ENCODE measurements at regions not wholly inside any gene's neighbourhood (a gene's known extent, or its start where the extent isn't known, plus 50 kb on each side); places are given as distances from the start of the nearest gene placed in this dataset.
"Not testable (repeated sequence)": the region's sequence is repeated elsewhere in the genome, so short reads cannot be mapped to it uniquely, and the experiment has no call there.

- H3K27me3 ChIP-seq (ENCODE audit: control insufficient read depth in 5 of 5, insufficient read depth in 4 of 5, low read length in 5 of 5): no peaks in the 10 kb centered on the region
- no peak overlapping the region for H3K9ac ChIP-seq (ENCODE audit: low read length in 5 of 5)
- no peaks in the 10 kb centered on the region for H3K36me3 ChIP-seq (ENCODE audit: control insufficient read depth in 5 of 5, insufficient read depth in 5 of 5, low read length in 5 of 5)
- no peak overlapping the region for H3K4me3 ChIP-seq (ENCODE audit: low read depth in 1 of 5, low read length in 5 of 5)
- H3K27ac ChIP-seq (ENCODE audit: low read depth, low read length): no peak overlapping the region
- H3K4me1 ChIP-seq (ENCODE audit: control insufficient read depth in 5 of 5, insufficient read depth in 5 of 5, low read length in 5 of 5): peaks cover 0 to 11% (median 0%) of the 10 kb centered on the region in 5 donors
- no peaks in the 10 kb centered on the region for H3K9me3 ChIP-seq (ENCODE audit: control insufficient read depth in 5 of 5, low read length in 5 of 5)
Measured at GRCh38 chr3:98697225-98697624, 65.9 kb upstream of the ST3GAL6 start.

- Histone ChIP-seq H3K4me3 (ENCODE audit: low read depth in 1 of 5, low read length in 5 of 5) (no peak overlapping the region), H3K9ac (ENCODE audit: low read length in 5 of 5) (no peak overlapping the region), H3K27ac (ENCODE audit: low read depth, low read length) (no peak overlapping the region), H3K4me1 (ENCODE audit: control insufficient read depth in 5 of 5, insufficient read depth in 5 of 5, low read length in 5 of 5) (no peaks in the 10 kb centered on the region), H3K36me3 (ENCODE audit: control insufficient read depth in 5 of 5, insufficient read depth in 5 of 5, low read length in 5 of 5) (no peaks in the 10 kb centered on the region), H3K9me3 (ENCODE audit: control insufficient read depth in 5 of 5, low read length in 5 of 5) (no peaks in the 10 kb centered on the region), H3K27me3 (ENCODE audit: control insufficient read depth in 5 of 5, insufficient read depth in 4 of 5, low read length in 5 of 5) (no peaks in the 10 kb centered on the region)
Measured at GRCh38 chr3:98699132-98699531, 64.0 kb upstream of the ST3GAL6 start.

- no peak overlapping the region for H3K27ac ChIP-seq (ENCODE audit: low read depth, low read length)
- H3K4me1 ChIP-seq (ENCODE audit: control insufficient read depth in 5 of 5, insufficient read depth in 5 of 5, low read length in 5 of 5): peaks cover 0 to 8% (median 3%) of the 10 kb centered on the region in 5 donors
- no peaks in the 10 kb centered on the region for H3K36me3 ChIP-seq (ENCODE audit: control insufficient read depth in 5 of 5, insufficient read depth in 5 of 5, low read length in 5 of 5)
- H3K9ac ChIP-seq (ENCODE audit: low read length in 5 of 5): no peak overlapping the region
- no peak overlapping the region for H3K4me3 ChIP-seq (ENCODE audit: low read depth in 1 of 5, low read length in 5 of 5)
- no peaks in the 10 kb centered on the region for H3K9me3 ChIP-seq (ENCODE audit: control insufficient read depth in 5 of 5, low read length in 5 of 5)
- H3K27me3 ChIP-seq (ENCODE audit: control insufficient read depth in 5 of 5, insufficient read depth in 4 of 5, low read length in 5 of 5): no peaks in the 10 kb centered on the region
Measured at GRCh38 chr3:98701071-98701675, 62.0 kb upstream of the ST3GAL6 start.

GRCh38 chr3:98702166-98702565, 61.0 kb upstream of the ST3GAL6 start:
- Histone ChIP-seq H3K27me3 (ENCODE audit: control insufficient read depth in 5 of 5, insufficient read depth in 4 of 5, low read length in 5 of 5) (no peaks in the 10 kb centered on the region), H3K4me1 (ENCODE audit: control insufficient read depth in 5 of 5, insufficient read depth in 5 of 5, low read length in 5 of 5) (peaks cover 0 to 8% (median 3%) of the 10 kb centered on the region in 5 donors), H3K4me3 (ENCODE audit: low read depth in 1 of 5, low read length in 5 of 5) (no peak overlapping the region), H3K27ac (ENCODE audit: low read depth, low read length) (no peak overlapping the region), H3K36me3 (ENCODE audit: control insufficient read depth in 5 of 5, insufficient read depth in 5 of 5, low read length in 5 of 5) (no peaks in the 10 kb centered on the region), H3K9ac (ENCODE audit: low read length in 5 of 5) (no peak overlapping the region), H3K9me3 (ENCODE audit: control insufficient read depth in 5 of 5, low read length in 5 of 5) (no peaks in the 10 kb centered on the region)

- Histone ChIP-seq H3K4me3 (ENCODE audit: low read depth in 1 of 5, low read length in 5 of 5) (no peak overlapping the region), H3K9me3 (ENCODE audit: control insufficient read depth in 5 of 5, low read length in 5 of 5) (no peaks in the 10 kb centered on the region), H3K9ac (ENCODE audit: low read length in 5 of 5) (no peak overlapping the region), H3K27me3 (ENCODE audit: control insufficient read depth in 5 of 5, insufficient read depth in 4 of 5, low read length in 5 of 5) (no peaks in the 10 kb centered on the region), H3K36me3 (ENCODE audit: control insufficient read depth in 5 of 5, insufficient read depth in 5 of 5, low read length in 5 of 5) (no peaks in the 10 kb centered on the region), H3K4me1 (ENCODE audit: control insufficient read depth in 5 of 5, insufficient read depth in 5 of 5, low read length in 5 of 5) (peaks cover 0 to 21% (median 11%) of the 10 kb centered on the region in 5 donors), H3K27ac (ENCODE audit: low read depth, low read length) (no peak overlapping the region)
Measured at GRCh38 chr3:98705212-98705611, 57.9 kb upstream of the ST3GAL6 start.

- Histone ChIP-seq H3K4me3 (ENCODE audit: low read depth in 1 of 5, low read length in 5 of 5) (no peak overlapping the region), H3K36me3 (ENCODE audit: control insufficient read depth in 5 of 5, insufficient read depth in 5 of 5, low read length in 5 of 5) (no peaks in the 10 kb centered on the region), H3K27ac (ENCODE audit: low read depth, low read length) (no peak overlapping the region), H3K27me3 (ENCODE audit: control insufficient read depth in 5 of 5, insufficient read depth in 4 of 5, low read length in 5 of 5) (no peaks in the 10 kb centered on the region), H3K9ac (ENCODE audit: low read length in 5 of 5) (no peak overlapping the region), H3K9me3 (ENCODE audit: control insufficient read depth in 5 of 5, low read length in 5 of 5) (no peaks in the 10 kb centered on the region), H3K4me1 (ENCODE audit: control insufficient read depth in 5 of 5, insufficient read depth in 5 of 5, low read length in 5 of 5) (peaks cover 0 to 23% (median 15%) of the 10 kb centered on the region in 5 donors)
Measured at GRCh38 chr3:98705694-98706093, 57.4 kb upstream of the ST3GAL6 start.

- H3K4me1 ChIP-seq (ENCODE audit: control insufficient read depth in 5 of 5, insufficient read depth in 5 of 5, low read length in 5 of 5): peaks cover 0 to 23% (median 15%) of the 10 kb centered on the region in 5 donors
- H3K27ac ChIP-seq (ENCODE audit: low read depth, low read length); H3K9me3 ChIP-seq (ENCODE audit: control insufficient read depth in 5 of 5, low read length in 5 of 5); H3K4me3 ChIP-seq (ENCODE audit: low read depth in 1 of 5, low read length in 5 of 5); H3K27me3 ChIP-seq (ENCODE audit: control insufficient read depth in 5 of 5, insufficient read depth in 4 of 5, low read length in 5 of 5); H3K9ac ChIP-seq (ENCODE audit: low read length in 5 of 5); H3K36me3 ChIP-seq (ENCODE audit: control insufficient read depth in 5 of 5, insufficient read depth in 5 of 5, low read length in 5 of 5): not testable (repeated sequence)
Measured at GRCh38 chr3:98708681-98709080, 54.5 kb upstream of the ST3GAL6 start.

- Histone ChIP-seq H3K4me1 (ENCODE audit: control insufficient read depth in 5 of 5, insufficient read depth in 5 of 5, low read length in 5 of 5) (peaks cover 0 to 23% (median 15%) of the 10 kb centered on the region in 5 donors), H3K9me3 (ENCODE audit: control insufficient read depth in 5 of 5, low read length in 5 of 5) (no peaks in the 10 kb centered on the region), H3K9ac (ENCODE audit: low read length in 5 of 5) (no peak overlapping the region), H3K36me3 (ENCODE audit: control insufficient read depth in 5 of 5, insufficient read depth in 5 of 5, low read length in 5 of 5) (no peaks in the 10 kb centered on the region), H3K27me3 (ENCODE audit: control insufficient read depth in 5 of 5, insufficient read depth in 4 of 5, low read length in 5 of 5) (no peaks in the 10 kb centered on the region), H3K4me3 (ENCODE audit: low read depth in 1 of 5, low read length in 5 of 5) (no peak overlapping the region), H3K27ac (ENCODE audit: low read depth, low read length) (no peak overlapping the region)
Measured at GRCh38 chr3:98709441-98709840, 53.7 kb upstream of the ST3GAL6 start.

GRCh38 chr3:98710067-98710659, 53.0 kb upstream of the ST3GAL6 start:
- H3K36me3 ChIP-seq (ENCODE audit: control insufficient read depth in 5 of 5, insufficient read depth in 5 of 5, low read length in 5 of 5): no peaks in the 10 kb centered on the region
- no peaks in the 10 kb centered on the region for H3K9me3 ChIP-seq (ENCODE audit: control insufficient read depth in 5 of 5, low read length in 5 of 5)
- no peaks in the 10 kb centered on the region for H3K27me3 ChIP-seq (ENCODE audit: control insufficient read depth in 5 of 5, insufficient read depth in 4 of 5, low read length in 5 of 5)
- H3K4me1 ChIP-seq (ENCODE audit: control insufficient read depth in 5 of 5, insufficient read depth in 5 of 5, low read length in 5 of 5): peaks cover 0 to 22% (median 14%) of the 10 kb centered on the region in 5 donors
- no peak overlapping the region for H3K9ac ChIP-seq (ENCODE audit: low read length in 5 of 5)
- no peak overlapping the region for H3K4me3 ChIP-seq (ENCODE audit: low read depth in 1 of 5, low read length in 5 of 5)
- no peak overlapping the region for H3K27ac ChIP-seq (ENCODE audit: low read depth, low read length)

- Histone ChIP-seq H3K4me3 (ENCODE audit: low read depth in 1 of 5, low read length in 5 of 5) (no peak overlapping the region), H3K9me3 (ENCODE audit: control insufficient read depth in 5 of 5, low read length in 5 of 5) (no peaks in the 10 kb centered on the region), H3K9ac (ENCODE audit: low read length in 5 of 5) (no peak overlapping the region), H3K36me3 (ENCODE audit: control insufficient read depth in 5 of 5, insufficient read depth in 5 of 5, low read length in 5 of 5) (no peaks in the 10 kb centered on the region), H3K27me3 (ENCODE audit: control insufficient read depth in 5 of 5, insufficient read depth in 4 of 5, low read length in 5 of 5) (no peaks in the 10 kb centered on the region), H3K27ac (ENCODE audit: low read depth, low read length) (no peak overlapping the region), H3K4me1 (ENCODE audit: control insufficient read depth in 5 of 5, insufficient read depth in 5 of 5, low read length in 5 of 5) (peaks cover 0 to 18% (median 14%) of the 10 kb centered on the region in 5 donors)
Measured at GRCh38 chr3:98711426-98711825, 51.7 kb upstream of the ST3GAL6 start.
